T-helper 17 cell (primary cell): ENCODE measurements at regions not wholly inside any gene's neighbourhood (a gene's known extent, or its start where the extent isn't known, plus 50 kb on each side); places are given as distances from the start of the nearest gene placed in this dataset.

Source experiments
- ATAC-seq: fragments of 150-1000 bp; cut with Tn5 transposase; 2 replicates; pipeline ENCODE4 v1.10.0; 2021; ENCODE audit warnings: mild to moderate bottlenecking, moderate library complexity
- DNase-seq, 3 donors: peaks; one replicate each; pipeline versions ENCODE4 v3.0.0 to v3.0.0-alpha.2; 2020 to 2021
- H3K9me3 ChIP-seq: one replicate; pipeline ENCODE4 v1.7.0; 2013; ENCODE audit warnings: low read length, mild to moderate bottlenecking; ENCODE audit not compliant: control insufficient read depth, poor library complexity, severe bottlenecking
- H3K27ac Mint-ChIP-seq: one replicate; pipeline ENCODE4 v1.8.0; 2022; ENCODE audit warnings: mild to moderate bottlenecking, moderate library complexity, mixed read lengths
- H3K27me3 Mint-ChIP-seq: one replicate; pipeline ENCODE4 v1.8.0; 2022; ENCODE audit warnings: mixed read lengths
- H3K36me3 Mint-ChIP-seq: one replicate; pipeline ENCODE4 v1.8.0; 2022; ENCODE audit warnings: low read depth, mixed read lengths
- H3K4me1 Mint-ChIP-seq: one replicate; pipeline ENCODE4 v1.8.0; 2022; ENCODE audit warnings: mild to moderate bottlenecking, mixed read lengths
- H3K4me3 Mint-ChIP-seq: one replicate; pipeline ENCODE4 v1.8.0; 2022; ENCODE audit warnings: mild to moderate bottlenecking, moderate library complexity, mixed read lengths

GRCh38 chrX:149312988-149313387, 192.1 kb downstream of the IDS start:
- H3K4me1 Mint-ChIP-seq, result no peaks in the 10 kb centered on the region
- ATAC-seq (no peak), DNase-seq (no peak)
- H3K36me3 Mint-ChIP-seq, result no peaks in the 10 kb centered on the region
- H3K4me3 Mint-ChIP-seq, result no peak overlapping the region
- H3K9me3 ChIP-seq, result no peaks in the 10 kb centered on the region
- no peaks in the 10 kb centered on the region for H3K27me3 Mint-ChIP-seq
- no peak overlapping the region for H3K27ac Mint-ChIP-seq

GRCh38 chrX:149312097-149312496, 193.0 kb downstream of the IDS start:
- ATAC-seq, result no peak
- no peak for DNase-seq
- H3K9me3 ChIP-seq, result no peaks in the 10 kb centered on the region
- no peaks in the 10 kb centered on the region for H3K36me3 Mint-ChIP-seq
- H3K27ac Mint-ChIP-seq, result no peak overlapping the region
- H3K27me3 Mint-ChIP-seq, result no peaks in the 10 kb centered on the region
- H3K4me1 Mint-ChIP-seq, result no peaks in the 10 kb centered on the region
- H3K4me3 Mint-ChIP-seq, result no peak overlapping the region

GRCh38 chrX:149302705-149303104, 202.4 kb downstream of the IDS start:
- H3K4me3 Mint-ChIP-seq, result no peak overlapping the region

GRCh38 chrX:149298111-149298510, 207.0 kb downstream of the IDS start:
- ATAC-seq (no peak), DNase-seq (no peak)
- H3K9me3 ChIP-seq, result no peaks in the 10 kb centered on the region
- H3K27me3 Mint-ChIP-seq, result peaks cover 9% of the 10 kb centered on the region
- H3K4me1 Mint-ChIP-seq, result peaks cover 3% of the 10 kb centered on the region
- H3K4me3 Mint-ChIP-seq, result no peak overlapping the region
- H3K36me3 Mint-ChIP-seq, result no peaks in the 10 kb centered on the region
- H3K27ac Mint-ChIP-seq, result no peak overlapping the region

More at GRCh38 chrX:149302705-149303104, 202.4 kb downstream of the IDS start:
- ATAC-seq (no peak), DNase-seq (no peak)
- H3K27ac Mint-ChIP-seq, result no peak overlapping the region
- H3K4me1 Mint-ChIP-seq, result peaks cover 3% of the 10 kb centered on the region
- H3K36me3 Mint-ChIP-seq, result no peaks in the 10 kb centered on the region
- no peaks in the 10 kb centered on the region for H3K9me3 ChIP-seq
- H3K27me3 Mint-ChIP-seq, result peaks cover 9% of the 10 kb centered on the region

DNA sequence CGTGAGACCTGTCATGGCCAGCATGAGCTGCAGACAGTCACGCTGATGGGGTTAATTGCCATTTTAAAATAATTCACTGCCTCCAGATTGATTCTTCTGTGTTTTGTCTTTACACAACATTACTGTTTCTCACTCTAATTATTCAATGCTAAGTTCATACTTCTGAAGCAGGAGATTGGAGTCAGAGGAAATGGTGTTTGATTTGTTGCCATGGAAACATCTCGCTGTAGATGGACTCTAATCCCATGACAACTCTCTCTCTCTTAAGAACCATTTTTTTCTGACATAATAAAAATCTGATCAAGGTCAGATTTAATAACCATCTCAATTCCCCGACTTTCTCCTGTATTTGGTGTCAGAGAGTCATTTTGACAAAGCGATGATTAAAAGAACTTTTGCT, 209.0 kb downstream of the IDS start:
- no peak for DNase-seq
- Mint-ChIP-seq H3K4me1 (peaks cover 3% of the 10 kb centered on the region), H3K27ac (no peak overlapping the region), H3K36me3 (no peaks in the 10 kb centered on the region), H3K27me3 (peaks cover 9% of the 10 kb centered on the region), H3K4me3 (no peak overlapping the region)
- ATAC-seq, result no peak
- H3K9me3 ChIP-seq, result no peaks in the 10 kb centered on the region

GRCh38 chrX:149286940-149287349, 218.2 kb downstream of the IDS start:
- Mint-ChIP-seq H3K36me3 (no peaks in the 10 kb centered on the region), H3K4me3 (no peak overlapping the region), H3K4me1 (no peaks in the 10 kb centered on the region), H3K27ac (no peak overlapping the region), H3K27me3 (peaks cover 8% of the 10 kb centered on the region)
- DNase-seq, result peak in 1 of 3 donors; percentile 3
- no peaks in the 10 kb centered on the region for H3K9me3 ChIP-seq
- ATAC-seq, result peak; percentile 47

DNA sequence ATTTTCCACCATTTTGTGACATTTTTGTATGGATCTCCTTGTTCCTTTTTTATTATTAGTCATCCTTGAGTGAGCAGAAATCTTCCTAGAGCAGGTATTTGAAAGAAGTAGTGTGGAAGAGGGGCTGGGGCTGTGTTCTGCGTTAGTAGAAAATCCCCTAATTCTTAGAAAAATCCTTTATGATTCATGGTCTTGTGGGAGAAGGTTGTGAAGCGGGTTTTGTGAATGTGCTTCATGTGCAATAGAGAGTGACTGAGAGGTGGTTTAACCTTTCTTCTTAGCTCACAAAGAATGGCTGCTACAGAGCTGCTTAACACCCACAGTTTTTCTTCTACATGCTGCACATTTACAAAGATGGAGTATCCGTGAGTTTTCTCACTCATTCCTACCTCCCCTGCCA, 220.5 kb downstream of the IDS start:
- no peaks in the 10 kb centered on the region for H3K36me3 Mint-ChIP-seq

DNA sequence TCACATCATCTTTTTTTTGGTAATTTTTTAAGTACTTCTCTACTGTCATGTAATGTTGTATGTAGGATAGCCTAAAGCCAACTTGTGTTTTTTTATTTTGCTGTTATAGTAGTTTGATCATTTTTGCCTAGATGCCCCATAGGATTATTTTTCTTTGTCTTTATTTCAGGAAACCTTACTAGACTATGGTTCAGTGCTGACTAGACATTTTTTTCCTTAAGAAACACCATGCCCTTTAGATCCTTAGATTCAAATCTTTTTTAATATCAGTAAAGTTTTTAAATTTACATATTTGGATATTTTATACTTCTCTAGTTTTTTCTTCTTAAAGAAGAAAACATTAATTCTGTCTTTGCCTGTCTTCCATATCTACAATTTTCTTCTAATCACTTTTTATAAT, 221.3 kb downstream of the IDS start:
- ATAC-seq, result no peak
- H3K36me3 Mint-ChIP-seq, result no peaks in the 10 kb centered on the region
- DNase-seq, result no peak
- no peak overlapping the region for H3K27ac Mint-ChIP-seq
- no peak overlapping the region for H3K4me3 Mint-ChIP-seq
- H3K27me3 Mint-ChIP-seq, result peaks cover 8% of the 10 kb centered on the region
- H3K4me1 Mint-ChIP-seq, result no peaks in the 10 kb centered on the region
- no peaks in the 10 kb centered on the region for H3K9me3 ChIP-seq

More for the DNA sequence above, 220.5 kb downstream of the IDS start:
- H3K4me3 Mint-ChIP-seq, result no peak overlapping the region
- H3K27ac Mint-ChIP-seq, result no peak overlapping the region
- peaks cover 8% of the 10 kb centered on the region for H3K27me3 Mint-ChIP-seq
- no peak for ATAC-seq
- no peak for DNase-seq
- no peaks in the 10 kb centered on the region for H3K9me3 ChIP-seq
- H3K4me1 Mint-ChIP-seq, result no peaks in the 10 kb centered on the region

- ATAC-seq, result no peak
- Mint-ChIP-seq H3K27me3 (peaks cover 8% of the 10 kb centered on the region), H3K36me3 (no peaks in the 10 kb centered on the region), H3K27ac (no peak overlapping the region), H3K4me3 (no peak overlapping the region), H3K4me1 (no peaks in the 10 kb centered on the region)
- H3K9me3 ChIP-seq, result no peaks in the 10 kb centered on the region
- DNase-seq, result no peak
Observed at GRCh38 chrX:149282909-149283308, 222.2 kb downstream of the IDS start.

- Mint-ChIP-seq H3K36me3 (no peaks in the 10 kb centered on the region), H3K4me3 (no peak overlapping the region), H3K4me1 (no peaks in the 10 kb centered on the region), H3K27me3 (peaks cover 8% of the 10 kb centered on the region), H3K27ac (no peak overlapping the region)
- DNase-seq (no peak), ATAC-seq (no peak)
- H3K9me3 ChIP-seq, result no peaks in the 10 kb centered on the region
Observed at GRCh38 chrX:149280011-149280410, 225.1 kb downstream of the IDS start.

DNA sequence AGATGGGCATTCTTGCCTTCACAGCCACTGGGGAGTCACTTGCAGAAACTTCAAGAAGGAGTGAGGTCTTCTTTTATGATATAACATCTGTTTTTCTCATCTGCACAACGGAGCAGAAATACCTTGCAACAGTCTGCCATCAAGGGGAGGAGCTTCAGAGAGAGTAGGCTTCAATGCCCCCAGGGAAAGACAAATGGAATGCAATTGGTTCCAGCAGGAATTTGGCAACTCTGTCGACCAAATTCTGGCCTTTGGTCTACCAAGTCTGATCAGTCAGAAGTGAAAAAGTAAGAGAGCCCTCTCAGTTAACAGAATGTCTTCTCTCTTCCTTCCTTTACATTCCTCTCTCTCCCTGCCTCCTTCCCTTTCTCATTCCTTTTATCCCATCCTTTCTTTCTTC, 229.3 kb downstream of the IDS start:
- H3K9me3 ChIP-seq, result no peaks in the 10 kb centered on the region
- Mint-ChIP-seq H3K27ac (no peak overlapping the region), H3K36me3 (no peaks in the 10 kb centered on the region), H3K4me3 (no peak overlapping the region), H3K27me3 (no peaks in the 10 kb centered on the region), H3K4me1 (no peaks in the 10 kb centered on the region)
- DNase-seq (no peak), ATAC-seq (no peak)

GRCh38 chrX:149274516-149275105, 230.5 kb downstream of the IDS start:
- no peak overlapping the region for H3K4me3 Mint-ChIP-seq
- H3K4me1 Mint-ChIP-seq, result no peaks in the 10 kb centered on the region
- H3K9me3 ChIP-seq, result no peaks in the 10 kb centered on the region
- no peaks in the 10 kb centered on the region for H3K36me3 Mint-ChIP-seq
- no peak for DNase-seq
- H3K27ac Mint-ChIP-seq, result no peak overlapping the region
- no peak for ATAC-seq
- H3K27me3 Mint-ChIP-seq, result no peaks in the 10 kb centered on the region

DNA sequence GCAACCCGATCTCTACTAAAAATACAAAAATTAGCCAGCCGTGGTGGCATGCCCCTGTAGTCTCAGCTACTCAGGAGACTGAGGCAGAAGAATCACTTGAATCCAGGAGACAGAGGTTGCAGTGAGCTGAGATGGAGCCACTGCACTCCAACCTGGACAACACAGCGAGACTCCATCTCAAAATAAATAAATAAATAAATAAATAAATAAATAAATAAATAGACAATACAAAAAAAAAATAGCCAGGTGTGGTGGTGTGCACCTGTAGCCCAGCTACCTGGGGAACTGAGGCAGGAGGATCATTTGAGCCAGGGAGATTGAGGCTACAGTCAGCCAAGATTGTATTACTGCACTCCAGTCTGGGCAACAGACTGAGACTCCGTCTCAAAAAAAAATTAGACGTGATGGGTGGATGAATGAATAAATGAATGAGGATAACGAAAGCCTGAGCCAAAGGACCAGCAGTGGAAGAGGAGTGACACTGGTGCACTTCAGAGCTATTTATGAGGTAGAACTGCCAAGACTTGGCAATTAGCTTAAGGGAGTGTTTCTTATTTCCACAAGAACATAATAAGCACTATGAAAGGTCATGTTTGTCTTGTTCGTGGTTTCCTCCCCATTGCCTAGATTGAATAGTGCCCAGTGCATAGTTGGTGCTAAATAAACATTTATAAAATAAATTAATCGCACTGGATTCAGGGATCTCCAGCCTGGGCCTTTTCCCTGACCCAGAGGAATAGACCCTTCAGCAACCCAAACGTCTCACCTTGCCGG, 232.2 kb downstream of the IDS start:
- DNase-seq (no peak), ATAC-seq (no peak)
- H3K4me1 Mint-ChIP-seq, result no peaks in the 10 kb centered on the region
- no peaks in the 10 kb centered on the region for H3K9me3 ChIP-seq
- peaks cover 5% of the 10 kb centered on the region for H3K27me3 Mint-ChIP-seq
- H3K36me3 Mint-ChIP-seq, result no peaks in the 10 kb centered on the region
- no peak overlapping the region for H3K27ac Mint-ChIP-seq
- H3K4me3 Mint-ChIP-seq, result no peak overlapping the region
